Body of pancreas (tissue), 4 donors: ENCODE measurements at regions not wholly inside any gene's neighbourhood (a gene's known extent, or its start where the extent isn't known, plus 50 kb on each side); places are given as distances from the start of the nearest gene placed in this dataset.

ENCODE experiments used
- ATAC-seq: fragments of 150-250 bp; one replicate; pipeline ENCODE4 v1.9.1; 2016
- DNase-seq, 4 donors: peaks; one replicate each; pipeline ENCODE4 v3.0.0-alpha.2; 2019
- H3K27ac ChIP-seq, 4 donors: fragments of 200-600 bp; sonication (generic); 1 replicate in 3 of 4; 2 replicates in 1 of 4; pipeline versions ENCODE4 v1.5.1 to v1.6.1; 2016 to 2019; ENCODE audit warnings: mild to moderate bottlenecking in 1 of 4, mixed read lengths in 1 of 4, moderate library complexity in 1 of 4
- H3K27me3 ChIP-seq, 2 donors: fragments of 200-600 bp; sonication (generic); one replicate each; pipeline ENCODE4 v1.6.0; 2016; ENCODE audit warnings: mild to moderate bottlenecking in 1 of 2
- H3K36me3 ChIP-seq, 2 donors: fragments of 200-600 bp; sonication (generic); replicated peaks in 1 of 2; 2 replicates each; pipeline ENCODE4 v1.5.1; 2016; ENCODE audit warnings: low read depth in 2 of 2; ENCODE audit not compliant: insufficient read depth in 1 of 2
- H3K4me1 ChIP-seq: fragments of 200-600 bp; sonication (generic); one replicate; pipeline ENCODE4 v1.6.0; 2016
- H3K4me3 ChIP-seq, 2 donors: fragments of 200-600 bp; sonication (generic); 1 replicate in 1 of 2; 2 replicates in 1 of 2; pipeline ENCODE4 v1.5.1; 2016 to 2019
- H3K9me3 ChIP-seq, 3 donors: fragments of 200-600 bp; sonication (generic); 1 replicate in 2 of 3; 2 replicates in 1 of 3; pipeline ENCODE4 v1.5.1; 2016
- POLR2A ChIP-seq, 3 donors: fragments of 450-650 bp; IDR thresholded peaks; one replicate each; pipeline ENCODE4 v1.6.1; 2016; ENCODE audit warnings: antibody characterized with exemption in 3 of 3, mild to moderate bottlenecking in 2 of 3
- WGBS, 2 donors: methylation state at CpG; one replicate each; pipeline ENCODE4 v1.1.5; 2017; 5-methylcytosine and 5-hydroxymethylcytosine counted together
- intact Hi-C: fragments of 100-400 bp; cut with DNase I; formaldehyde crosslinking; loops from one replicate; pipeline ENCODE4 v1.15.1; 2023
- TF ChIP-seq, protein P1 (sequence below), 7 experiments: fragments of 450-650 bp in 4 of 7; fragments of 200-600 bp in 3 of 7; sonication (generic) in 3 of 7; IDR thresholded peaks; one replicate each; pipeline ENCODE4 v1.5.1; 2016 to 2019; ENCODE audit warnings: antibody characterized with exemption in 7 of 7

- peaks cover 0 to 8% of the 10 kb centered on the region in 2 donors for H3K27me3 ChIP-seq
- no peak overlapping the region for H3K4me3 ChIP-seq
- intact Hi-C loops: no loop called here
- no peaks in the 10 kb centered on the region for H3K9me3 ChIP-seq
- WGBS, 2 donors: 44 to 54% methylated on average over 11 of the region's 11 CpGs
- no peaks in the 10 kb centered on the region for H3K4me1 ChIP-seq
- DNase-seq (no peak), ATAC-seq (no peak)
- H3K27ac ChIP-seq: no peak overlapping the region
- TF ChIP-seq, protein P1, sequence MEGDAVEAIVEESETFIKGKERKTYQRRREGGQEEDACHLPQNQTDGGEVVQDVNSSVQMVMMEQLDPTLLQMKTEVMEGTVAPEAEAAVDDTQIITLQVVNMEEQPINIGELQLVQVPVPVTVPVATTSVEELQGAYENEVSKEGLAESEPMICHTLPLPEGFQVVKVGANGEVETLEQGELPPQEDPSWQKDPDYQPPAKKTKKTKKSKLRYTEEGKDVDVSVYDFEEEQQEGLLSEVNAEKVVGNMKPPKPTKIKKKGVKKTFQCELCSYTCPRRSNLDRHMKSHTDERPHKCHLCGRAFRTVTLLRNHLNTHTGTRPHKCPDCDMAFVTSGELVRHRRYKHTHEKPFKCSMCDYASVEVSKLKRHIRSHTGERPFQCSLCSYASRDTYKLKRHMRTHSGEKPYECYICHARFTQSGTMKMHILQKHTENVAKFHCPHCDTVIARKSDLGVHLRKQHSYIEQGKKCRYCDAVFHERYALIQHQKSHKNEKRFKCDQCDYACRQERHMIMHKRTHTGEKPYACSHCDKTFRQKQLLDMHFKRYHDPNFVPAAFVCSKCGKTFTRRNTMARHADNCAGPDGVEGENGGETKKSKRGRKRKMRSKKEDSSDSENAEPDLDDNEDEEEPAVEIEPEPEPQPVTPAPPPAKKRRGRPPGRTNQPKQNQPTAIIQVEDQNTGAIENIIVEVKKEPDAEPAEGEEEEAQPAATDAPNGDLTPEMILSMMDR (IDR thresholded peaks at IDR 0.05): no peak
- TF ChIP-seq POLR2A (IDR thresholded peaks at IDR 0.05): no peak
- no peaks in the 10 kb centered on the region for H3K36me3 ChIP-seq
Observed at GRCh38 chr22:47279746-47280145, 517.3 kb downstream of the TBC1D22A start.

- intact Hi-C loops: no loop called here
- 65 to 71% methylated on average over 4 to 8 of the region's 8 CpGs for WGBS, 2 donors
- no peak for ATAC-seq
- Histone ChIP-seq H3K36me3 (no peaks in the 10 kb centered on the region), H3K4me3 (no peak overlapping the region), H3K4me1 (no peaks in the 10 kb centered on the region), H3K27me3 (peaks cover 0 to 8% of the 10 kb centered on the region in 2 donors), H3K27ac (no peak overlapping the region), H3K9me3 (no peaks in the 10 kb centered on the region)
- no peak for DNase-seq
- no peak for TF ChIP-seq POLR2A (IDR thresholded peaks at IDR 0.05)
- TF ChIP-seq, protein P1 (IDR thresholded peaks at IDR 0.05): no peak
Observed at GRCh38 chr22:47279337-47279736, 516.9 kb downstream of the TBC1D22A start.

DNA sequence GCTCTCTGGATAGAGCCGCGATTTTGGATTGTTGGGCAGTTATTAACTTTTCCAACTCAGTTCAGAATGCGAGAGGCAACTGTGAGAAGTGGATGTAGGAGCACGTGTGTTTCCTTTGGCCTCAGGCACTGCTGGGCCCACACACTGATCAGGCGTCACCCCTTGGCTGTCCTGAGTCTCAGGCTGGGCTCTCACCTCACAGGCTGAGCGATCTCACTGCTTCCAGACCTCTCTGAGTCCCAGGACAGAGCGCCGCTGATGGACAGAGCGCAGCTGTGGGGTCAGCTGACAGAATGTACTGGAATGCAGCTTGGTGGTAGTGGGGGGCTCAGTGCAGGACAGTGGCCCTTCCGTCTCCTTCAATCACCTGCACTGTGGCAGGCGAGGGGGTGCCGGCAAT is 516.2 kb downstream of the TBC1D22A start:
- ATAC-seq (no peak), DNase-seq (no peak)
- Histone ChIP-seq H3K36me3 (no peaks in the 10 kb centered on the region), H3K9me3 (no peaks in the 10 kb centered on the region), H3K4me3 (no peak overlapping the region), H3K27me3 (peaks cover 0 to 8% of the 10 kb centered on the region in 2 donors), H3K27ac (no peak overlapping the region), H3K4me1 (no peaks in the 10 kb centered on the region)
- TF ChIP-seq, protein P1 (IDR thresholded peaks at IDR 0.05): no peak
- TF ChIP-seq POLR2A (IDR thresholded peaks at IDR 0.05): no peak
- 80 to 93% methylated on average over 8 to 12 of the region's 12 CpGs for WGBS, 2 donors
- intact Hi-C loops: no loop called here

GRCh38 chr22:47277531-47277930 is 515.1 kb downstream of the TBC1D22A start:
- WGBS, 2 donors: 62 to 71% methylated on average over 9 of the region's 9 CpGs
- TF ChIP-seq, protein P1 (IDR thresholded peaks at IDR 0.05): no peak
- no peak for TF ChIP-seq POLR2A (IDR thresholded peaks at IDR 0.05)
- H3K36me3 ChIP-seq: no peaks in the 10 kb centered on the region
- no peaks in the 10 kb centered on the region for H3K9me3 ChIP-seq
- peaks cover 0 to 8% of the 10 kb centered on the region in 2 donors for H3K27me3 ChIP-seq
- no peaks in the 10 kb centered on the region for H3K4me1 ChIP-seq
- H3K27ac ChIP-seq: no peak overlapping the region
- no peak overlapping the region for H3K4me3 ChIP-seq
- intact Hi-C loops: no loop called here
- ATAC-seq: no peak
- no peak for DNase-seq

- peaks cover 0 to 8% of the 10 kb centered on the region in 2 donors for H3K27me3 ChIP-seq
- no peaks in the 10 kb centered on the region for H3K36me3 ChIP-seq
- no peak overlapping the region for H3K4me3 ChIP-seq
- intact Hi-C loops: no loop called here
- TF ChIP-seq, protein P1 (IDR thresholded peaks at IDR 0.05): no peak
- TF ChIP-seq POLR2A (IDR thresholded peaks at IDR 0.05): no peak
- ATAC-seq: no peak
- no peak overlapping the region for H3K27ac ChIP-seq
- H3K9me3 ChIP-seq: no peaks in the 10 kb centered on the region
- H3K4me1 ChIP-seq: no peaks in the 10 kb centered on the region
- DNase-seq: no peak
- 72 to 73% methylated on average over 3 to 13 of the region's 13 CpGs for WGBS, 2 donors
Observed at GRCh38 chr22:47276991-47277390, 514.5 kb downstream of the TBC1D22A start.
